Pancreas (tissue), 10 donors: ENCODE measurements at regions not wholly inside any gene's neighbourhood (a gene's known extent, or its start where the extent isn't known, plus 50 kb on each side); places are given as distances from the start of the nearest gene placed in this dataset.

Experiments used
- ATAC-seq, 4 donors: fragments of 200-7000 bp; cut with Tn5 transposase; one replicate each; pipeline versions ENCODE4 v1.8.0 to v1.9.1; 2020; ENCODE audit warnings: mild to moderate bottlenecking in 4 of 4, moderate library complexity in 4 of 4
- DNase-seq, 6 donors: peaks; one replicate each; pipeline ENCODE4 v3.0.0-alpha.2; 2020
- FAIRE-seq: peaks from 2 replicates; lab custom pipeline; 2012; peaks lifted over from hg19 to GRCh38; lab: Jason Lieb, UNC
- H3K27ac ChIP-seq, 4 donors: fragments of 200-600 bp; sonication (generic); 1 replicate in 3 of 4; 2 replicates in 1 of 4; pipeline versions ENCODE4 v1.5.0 to v1.8.0; 2020
- H3K27me3 ChIP-seq, 4 donors: fragments of 200-600 bp; one replicate each; pipeline ENCODE4 v1.8.0; 2021
- H3K36me3 ChIP-seq, 3 donors: fragments of 200-600 bp; sonication (generic) in 1 of 3; one replicate each; pipeline versions ENCODE4 v1.5.0 to v1.8.0; 2020 to 2021
- H3K4me1 ChIP-seq, 3 donors: fragments of 200-600 bp; one replicate each; pipeline ENCODE4 v1.8.0; 2021
- H3K4me3 ChIP-seq, 4 donors: fragments of 200-600 bp; sonication (generic) in 2 of 4; one replicate each; pipeline versions ENCODE4 v1.5.0 to v1.8.0; 2020 to 2021
- H3K9me3 ChIP-seq, 4 donors: fragments of 200-600 bp; one replicate each; pipeline ENCODE4 v1.8.0; 2021
- CTCF ChIP-seq, 4 donors: fragments of 200-600 bp; sonication (generic) in 3 of 4; IDR thresholded peaks; one replicate each; pipeline versions ENCODE4 v1.5.0 to v1.8.0; 2021; ENCODE audit warnings: antibody characterized with exemption in 4 of 4
- WGBS, 2 donors: extraction: QIAGEN DNeasy Blood & Tissue Kit; methylation state at CpG; one replicate each; pipeline ENCODE4 v1.1.7; 2013; 5-methylcytosine and 5-hydroxymethylcytosine counted together
- intact Hi-C, 3 donors: fragments of 100-400 bp; cut with DNase I; formaldehyde crosslinking; loops; one replicate each; pipeline versions ENCODE4 v1.11.1 to v1.14.2; 2022
- donor health status: healthy with polysubstance abuse.
- donor health status: DM: no; HTN: no; CAD: no; lungs with moderate emphysema.
- donor health status: DM: no; HTN: no; CAD: no.
- donor health status: control.
- donor health status: control.
- donor health status: Bipolar disorder and iron deficiency.
- donor health status: DM: yes; HTN: yes; CAD: no.
- donor health status: DM: no; HTN: no; CAD: no.
- donor health status: DM: no; HTN: no; CAD: no.
- donor health status: DM: yes; HTN: yes; CAD: no.

GRCh38 chr1:118445156-118445555, 260.1 kb upstream of the SPAG17 start:
- DNase-seq (no peak), ATAC-seq (no peak), FAIRE-seq (no peak)
- intact Hi-C loops = no loop called here
- H3K4me3 ChIP-seq = no peak overlapping the region
- 50 to 76% methylated on average over 1 of the region's 1 CpG for WGBS, 2 donors
- no peak overlapping the region for H3K27ac ChIP-seq
- H3K9me3 ChIP-seq = no peaks in the 10 kb centered on the region
- H3K36me3 ChIP-seq = no peaks in the 10 kb centered on the region
- H3K4me1 ChIP-seq = no peaks in the 10 kb centered on the region
- no peak for TF ChIP-seq CTCF (IDR thresholded peaks at IDR 0.05)
- no peaks in the 10 kb centered on the region for H3K27me3 ChIP-seq

- TF ChIP-seq CTCF (IDR thresholded peaks at IDR 0.05) = no peak
- DNase-seq (no peak), FAIRE-seq (no peak), ATAC-seq (no peak)
- Histone ChIP-seq H3K36me3 (no peaks in the 10 kb centered on the region), H3K4me3 (no peak overlapping the region), H3K4me1 (no peaks in the 10 kb centered on the region), H3K27me3 (no peaks in the 10 kb centered on the region), H3K9me3 (no peaks in the 10 kb centered on the region), H3K27ac (no peak overlapping the region)
- intact Hi-C loops = no loop called here
- WGBS, 2 donors = 15 to 22% methylated on average over 2 of the region's 2 CpGs
These were observed 257.2 kb upstream of the SPAG17 start for GRCh38 chr1:118442214-118442613.

GRCh38 chr1:118437664-118438063, 252.6 kb upstream of the SPAG17 start:
- TF ChIP-seq CTCF (IDR thresholded peaks at IDR 0.05) = no peak
- Histone ChIP-seq H3K9me3 (no peaks in the 10 kb centered on the region), H3K4me1 (no peaks in the 10 kb centered on the region), H3K36me3 (no peaks in the 10 kb centered on the region), H3K27me3 (no peaks in the 10 kb centered on the region), H3K4me3 (no peak overlapping the region), H3K27ac (no peak overlapping the region)
- ATAC-seq = no peak
- FAIRE-seq = no peak
- intact Hi-C loops = no loop called here
- WGBS, 2 donors = 84 to 90% methylated on average over 6 of the region's 6 CpGs
- no peak for DNase-seq

- H3K4me3 ChIP-seq = no peak overlapping the region
- H3K4me1 ChIP-seq = no peaks in the 10 kb centered on the region
- ATAC-seq (no peak), FAIRE-seq (no peak), DNase-seq (no peak)
- no peak overlapping the region for H3K27ac ChIP-seq
- H3K9me3 ChIP-seq = no peaks in the 10 kb centered on the region
- no peaks in the 10 kb centered on the region for H3K36me3 ChIP-seq
- WGBS, 2 donors = 83 to 90% methylated on average over 4 of the region's 4 CpGs
- no peaks in the 10 kb centered on the region for H3K27me3 ChIP-seq
- TF ChIP-seq CTCF (IDR thresholded peaks at IDR 0.05) = no peak
- intact Hi-C loops = no loop called here
These were observed 244.8 kb upstream of the SPAG17 start for GRCh38 chr1:118429856-118430255.

GRCh38 chr1:118421868-118422350, 236.9 kb upstream of the SPAG17 start:
- no peak for TF ChIP-seq CTCF (IDR thresholded peaks at IDR 0.05)
- H3K36me3 ChIP-seq = no peaks in the 10 kb centered on the region
- ATAC-seq (no peak), DNase-seq (no peak), FAIRE-seq (no peak)
- no peak overlapping the region for H3K27ac ChIP-seq
- H3K4me1 ChIP-seq = no peaks in the 10 kb centered on the region
- H3K9me3 ChIP-seq = no peaks in the 10 kb centered on the region
- intact Hi-C loops = no loop called here
- no peak overlapping the region for H3K4me3 ChIP-seq
- 88% methylated on average over 4 of the region's 4 CpGs for WGBS, 2 donors
- H3K27me3 ChIP-seq = no peaks in the 10 kb centered on the region
